ENCODE measurements at regions not wholly inside any gene's neighbourhood (a gene's known extent, or its start where the extent isn't known, plus 50 kb on each side); places are given as distances from the start of the nearest gene placed in this dataset.

DNA sequence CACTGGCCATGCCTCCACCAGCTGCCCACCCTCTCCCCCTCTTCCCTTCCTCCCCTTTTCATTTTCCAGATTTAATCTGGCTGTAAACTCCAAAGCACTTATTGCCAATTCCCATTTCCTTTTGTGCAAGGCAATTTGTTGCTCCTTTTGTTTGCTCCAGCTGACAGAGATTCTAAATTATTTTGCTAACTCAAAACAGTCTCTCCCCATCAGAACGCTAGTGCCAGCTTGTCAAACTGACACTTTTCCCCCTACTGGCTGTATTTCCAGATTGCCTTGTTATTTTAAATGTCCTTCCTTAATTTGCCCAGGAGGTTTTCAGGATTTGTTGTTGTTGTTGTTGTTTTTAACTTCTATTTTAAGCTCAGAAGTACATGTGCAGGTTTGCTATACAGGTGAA lies 57.0 kb upstream of the PAK1 start:
- ChIA-PET CTCF (no interaction called here), POLR2A (no interaction called here)
- Mint-ChIP-seq H3K36me3 (no peaks in the 10 kb centered on the region), H3K4me3 (no peak overlapping the region), H3K4me1 (ENCODE audit: low read depth) (no peaks in the 10 kb centered on the region), H3K9me3 (no peaks in the 10 kb centered on the region), H3K27me3 (peaks cover 2% of the 10 kb centered on the region), H3K27ac (no peak overlapping the region)
- intact Hi-C loops (cut with micrococcal nuclease), result no loop called here
- DNase-seq, result no peak

DNA sequence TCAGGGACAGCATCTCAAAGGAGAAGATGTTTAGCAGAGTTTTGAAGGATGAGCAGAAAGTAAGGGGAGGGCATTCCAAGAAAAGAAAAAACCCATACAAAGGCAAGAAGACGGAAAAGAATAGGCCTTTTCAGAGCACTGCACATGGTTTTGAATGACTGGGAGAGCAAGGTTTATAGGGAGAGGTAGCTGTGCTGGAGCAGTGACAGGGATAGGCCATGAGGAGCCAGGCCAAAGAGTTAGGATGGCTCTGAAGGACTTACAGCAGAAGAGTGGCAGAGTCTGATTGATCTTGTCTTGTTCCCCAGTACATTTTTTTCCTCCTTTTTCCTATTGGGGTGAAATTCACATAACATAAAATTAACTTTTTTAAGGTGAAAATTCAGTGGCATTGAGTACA lies 55.8 kb upstream of the PAK1 start:
- H3K4me1 Mint-ChIP-seq (ENCODE audit: low read depth), result no peaks in the 10 kb centered on the region
- POLR2A ChIA-PET, result no interaction called here
- CTCF ChIA-PET, result interaction anchor here (1.0 kb wide), 1 partner anchor 19 kb away, joined by 3 read pairs; no protein-coding TSS in a partner anchor

DNA sequence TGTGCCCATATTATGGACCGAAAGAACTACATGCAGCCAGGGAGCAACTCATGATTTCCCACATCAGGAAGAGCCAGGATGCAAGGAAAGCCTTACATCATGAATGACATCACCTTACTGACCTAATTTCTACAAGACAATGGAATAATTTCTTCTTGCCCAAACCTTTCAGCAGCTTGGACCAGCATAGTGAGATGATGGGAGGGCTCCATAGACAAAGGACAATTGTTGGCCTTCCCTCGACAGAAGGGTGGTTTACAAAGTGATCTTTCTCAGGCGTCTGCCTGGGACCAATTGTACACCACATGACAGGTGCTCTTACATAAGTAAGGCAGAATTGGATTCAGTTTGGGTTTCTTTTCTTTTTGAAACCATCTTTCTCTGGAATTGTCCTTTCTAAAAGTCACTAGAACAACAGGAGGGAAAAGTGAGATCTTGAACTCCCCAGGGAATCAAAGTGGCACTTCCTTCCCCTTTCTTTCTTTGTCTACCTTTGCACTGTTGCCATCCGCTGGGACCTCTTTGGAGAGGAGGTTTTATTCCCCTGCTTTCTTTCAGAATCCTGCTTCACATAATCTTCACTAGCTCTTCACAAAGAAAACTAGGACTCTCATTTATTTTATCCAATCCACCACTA lies 51.7 kb upstream of the PAK1 start:
- Mint-ChIP-seq H3K27me3 (no peaks in the 10 kb centered on the region), H3K27ac (no peak overlapping the region), H3K4me3 (no peak overlapping the region), H3K4me1 (ENCODE audit: low read depth) (no peaks in the 10 kb centered on the region), H3K36me3 (no peaks in the 10 kb centered on the region), H3K9me3 (no peaks in the 10 kb centered on the region)
- intact Hi-C loops (cut with micrococcal nuclease), result no loop called here
- POLR2A ChIA-PET, result no interaction called here
- no peak for DNase-seq
- CTCF ChIA-PET, result no interaction called here

More for the DNA sequence above, 55.8 kb upstream of the PAK1 start:
- Mint-ChIP-seq H3K27ac (no peak overlapping the region), H3K27me3 (peaks cover 2% of the 10 kb centered on the region), H3K36me3 (no peaks in the 10 kb centered on the region), H3K4me3 (no peak overlapping the region), H3K9me3 (no peaks in the 10 kb centered on the region)
- intact Hi-C loops (cut with micrococcal nuclease), result no loop called here
- no peak for DNase-seq

DNA sequence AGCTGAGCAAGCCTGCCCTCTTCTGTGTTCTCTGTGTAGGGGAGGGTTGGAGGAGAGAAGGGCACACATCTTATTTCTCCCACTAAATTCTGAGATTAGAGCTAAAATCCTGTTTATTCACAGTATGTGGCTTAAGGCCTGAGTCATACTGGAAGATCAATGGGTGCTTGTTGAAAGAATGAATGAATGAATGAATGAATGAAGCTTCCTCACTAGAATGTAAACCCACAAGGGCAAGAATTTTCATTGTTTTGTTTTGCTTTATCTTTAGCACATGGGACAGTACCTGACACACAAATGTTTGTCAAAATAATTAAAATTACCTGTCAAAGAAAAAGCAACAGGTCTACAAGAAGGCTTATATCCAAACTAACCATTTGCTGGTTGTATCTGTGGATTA lies 50.6 kb upstream of the PAK1 start:
- no peak for DNase-seq
- intact Hi-C loops (cut with micrococcal nuclease), result no loop called here
- no peaks in the 10 kb centered on the region for H3K36me3 Mint-ChIP-seq
- no peaks in the 10 kb centered on the region for H3K9me3 Mint-ChIP-seq
- ChIA-PET POLR2A (no interaction called here), CTCF (interaction anchor here (0.8 kb wide), 1 partner anchor 40 kb away, joined by 3 read pairs; no protein-coding TSS in a partner anchor)
- no peak overlapping the region for H3K27ac Mint-ChIP-seq
- no peaks in the 10 kb centered on the region for H3K27me3 Mint-ChIP-seq
- H3K4me1 Mint-ChIP-seq (ENCODE audit: low read depth), result no peaks in the 10 kb centered on the region
- H3K4me3 Mint-ChIP-seq, result no peak overlapping the region

DNA sequence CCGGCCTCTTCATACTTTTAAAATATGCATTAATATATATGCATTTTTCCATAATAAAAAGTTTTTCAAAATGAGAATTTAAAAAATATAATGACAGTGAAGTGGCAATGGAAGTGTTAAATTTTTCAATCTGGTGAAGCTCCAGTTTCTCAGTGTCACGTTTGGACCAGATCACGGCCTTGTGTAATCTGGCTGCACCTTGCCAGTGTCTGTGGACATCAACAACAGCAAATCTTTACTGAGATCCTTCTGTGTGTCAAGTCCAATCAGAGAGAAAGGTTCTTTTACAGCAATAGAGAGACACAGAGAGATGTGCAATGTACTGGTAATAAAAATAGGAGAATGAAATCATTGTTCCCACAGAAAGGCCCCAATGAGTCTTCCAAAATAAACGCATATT lies 49.8 kb upstream of the PAK1 start:
- H3K9me3 Mint-ChIP-seq, result no peaks in the 10 kb centered on the region

More for the DNA sequence above, 49.8 kb upstream of the PAK1 start:
- Mint-ChIP-seq H3K27ac (no peak overlapping the region), H3K27me3 (no peaks in the 10 kb centered on the region), H3K4me1 (ENCODE audit: low read depth) (no peaks in the 10 kb centered on the region), H3K4me3 (no peak overlapping the region), H3K36me3 (no peaks in the 10 kb centered on the region)
- ChIA-PET CTCF (no interaction called here), POLR2A (no interaction called here)
- intact Hi-C loops (cut with micrococcal nuclease), result no loop called here
- DNase-seq, result no peak
